ENCODE measurements at regions not wholly inside any gene's neighbourhood (a gene's known extent, or its start where the extent isn't known, plus 50 kb on each side); places are given as distances from the start of the nearest gene placed in this dataset.

DNA sequence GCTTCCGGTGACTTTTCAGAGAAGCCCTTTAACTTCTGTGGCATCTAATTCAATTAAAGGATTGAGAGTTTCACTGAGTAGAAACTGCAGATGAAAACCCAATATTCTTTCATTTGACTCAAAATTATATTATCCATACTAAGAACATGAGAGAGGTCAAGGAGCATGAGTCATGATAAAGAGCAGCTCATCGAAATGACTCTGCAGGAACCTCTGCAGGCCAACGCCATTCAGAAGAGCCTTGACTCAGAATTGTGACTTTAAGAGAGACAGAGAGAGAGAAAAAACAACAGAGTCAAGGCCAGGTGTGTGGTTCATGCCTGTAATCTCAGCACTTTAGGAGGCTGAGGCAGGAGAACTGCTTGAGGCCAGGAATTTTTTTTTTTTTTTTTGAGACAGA is 417.2 kb upstream of the XYLT1 start:
- 68 to 76% methylated on average over 3 of the region's 3 CpGs for WGBS, 2 donors (ENCODE audit: low coverage in 1 of 2)
- Histone ChIP-seq H3K4me1 (no peaks in the 10 kb centered on the region), H3K36me3 (no peaks in the 10 kb centered on the region), H3K27ac (no peak overlapping the region), H3K9me3 (no peaks in the 10 kb centered on the region), H3K27me3 (no peaks in the 10 kb centered on the region), H3K4me3 (no peak overlapping the region)
- TF ChIP-seq EP300 (IDR thresholded peaks at IDR 0.05; ENCODE audit: low read depth) = no peak
- TF ChIP-seq POLR2A (IDR thresholded peaks at IDR 0.05) = no peak
- DNase-seq = no peak
- in situ Hi-C loops (cut with MboI; ENCODE audit: low pct_ligation_motif_present in 1 of 4, low pct_unique_long_range_greater_than_20kb in 1 of 4, low sequenced_read_pairs in 3 of 4) = no loop called here
- intact Hi-C loops (cut with DNase I; ENCODE audit: low total_unique reads) = no loop called here

- H3K27me3 ChIP-seq = no peaks in the 10 kb centered on the region
- no peak for TF ChIP-seq POLR2AphosphoS5 (IDR thresholded peaks at IDR 0.05)
- TF ChIP-seq CTCF (IDR thresholded peaks at IDR 0.05) = no peak
- no peak for TF ChIP-seq POLR2A (IDR thresholded peaks at IDR 0.05)
- no peak for TF ChIP-seq EP300 (IDR thresholded peaks at IDR 0.05; ENCODE audit: low read depth)
- H3K36me3 ChIP-seq = no peaks in the 10 kb centered on the region
- no peaks in the 10 kb centered on the region for H3K4me1 ChIP-seq
- H3K4me3 ChIP-seq = no peak overlapping the region
- no peak for DNase-seq
- 64 to 75% methylated on average over 5 to 7 of the region's 7 CpGs for WGBS, 2 donors (ENCODE audit: low coverage in 1 of 2)
- H3K9me3 ChIP-seq = no peaks in the 10 kb centered on the region
- H3K27ac ChIP-seq = no peak overlapping the region
- in situ Hi-C loops (cut with MboI; ENCODE audit: low pct_ligation_motif_present in 1 of 4, low pct_unique_long_range_greater_than_20kb in 1 of 4, low sequenced_read_pairs in 3 of 4) (no loop called here), intact Hi-C loops (cut with DNase I; ENCODE audit: low total_unique reads) (no loop called here)
Observed at GRCh38 chr16:17885659-17886207, 415.0 kb upstream of the XYLT1 start.

DNA sequence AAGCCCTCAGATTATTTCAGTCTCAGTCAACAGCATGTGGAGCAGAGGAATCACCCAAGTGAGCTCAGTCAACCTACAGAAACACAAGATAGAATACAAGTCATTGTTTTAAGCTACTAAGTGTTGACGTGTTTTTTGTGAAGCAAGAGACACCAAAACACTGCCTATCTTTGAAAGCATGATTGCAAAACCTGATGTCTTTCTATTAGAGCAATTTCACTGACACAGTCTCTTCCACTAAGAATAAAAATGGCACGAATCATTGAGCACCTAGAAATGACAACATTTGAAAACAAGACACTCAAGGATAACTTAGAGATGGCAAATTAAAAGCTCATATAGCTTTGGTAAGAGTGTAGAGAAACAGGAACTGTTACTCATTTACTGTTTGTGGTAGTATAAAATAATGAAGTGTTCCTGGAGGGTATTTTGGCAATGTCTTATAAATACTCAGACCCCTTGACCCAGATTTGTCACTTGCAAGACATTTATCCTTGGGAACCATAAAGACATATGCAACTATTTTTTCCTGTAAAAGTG is 407.1 kb upstream of the XYLT1 start:
- H3K4me1 ChIP-seq = no peaks in the 10 kb centered on the region
- no peak for DNase-seq
- no peaks in the 10 kb centered on the region for H3K27me3 ChIP-seq
- no peak overlapping the region for H3K27ac ChIP-seq
- in situ Hi-C loops (cut with MboI; ENCODE audit: low pct_ligation_motif_present in 1 of 4, low pct_unique_long_range_greater_than_20kb in 1 of 4, low sequenced_read_pairs in 3 of 4) (no loop called here), intact Hi-C loops (cut with DNase I; ENCODE audit: low total_unique reads) (no loop called here)
- H3K4me3 ChIP-seq = no peak overlapping the region
- H3K36me3 ChIP-seq = no peaks in the 10 kb centered on the region
- no peaks in the 10 kb centered on the region for H3K9me3 ChIP-seq
- 68 to 71% methylated on average over 2 of the region's 2 CpGs for WGBS, 2 donors (ENCODE audit: low coverage in 1 of 2)
- TF ChIP-seq CTCF (IDR thresholded peaks at IDR 0.05) = no peak
- no peak for TF ChIP-seq POLR2A (IDR thresholded peaks at IDR 0.05)
- no peak for TF ChIP-seq EP300 (IDR thresholded peaks at IDR 0.05; ENCODE audit: low read depth)
- TF ChIP-seq POLR2AphosphoS5 (IDR thresholded peaks at IDR 0.05) = no peak

DNA sequence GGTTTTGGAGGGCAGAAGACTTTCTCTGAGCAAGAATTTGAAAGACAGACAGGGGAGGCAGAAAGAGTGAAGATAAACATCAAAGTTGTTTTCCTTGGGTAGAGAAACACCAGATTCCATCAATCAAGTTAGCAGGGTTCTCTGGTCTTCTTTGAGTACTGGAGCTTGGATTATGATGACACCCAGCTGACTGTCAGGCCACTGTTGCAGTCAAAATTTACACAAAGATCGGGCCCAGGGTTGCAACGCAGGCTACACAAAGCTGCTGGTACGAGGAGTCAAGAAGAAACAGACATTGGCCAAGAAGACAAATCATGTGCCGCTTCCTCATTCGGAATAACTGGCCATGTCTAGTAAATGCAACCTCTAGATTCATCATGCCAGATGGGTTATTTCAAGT is 396.2 kb upstream of the XYLT1 start:
- Histone ChIP-seq H3K27me3 (no peaks in the 10 kb centered on the region), H3K4me1 (no peaks in the 10 kb centered on the region), H3K9me3 (no peaks in the 10 kb centered on the region), H3K27ac (no peak overlapping the region), H3K4me3 (no peak overlapping the region), H3K36me3 (no peaks in the 10 kb centered on the region)
- TF ChIP-seq POLR2AphosphoS5 (IDR thresholded peaks at IDR 0.05) = no peak
- TF ChIP-seq EP300 (IDR thresholded peaks at IDR 0.05; ENCODE audit: low read depth) = no peak
- no peak for TF ChIP-seq CTCF (IDR thresholded peaks at IDR 0.05)
- TF ChIP-seq POLR2A (IDR thresholded peaks at IDR 0.05) = no peak
- in situ Hi-C loops (cut with MboI; ENCODE audit: low pct_ligation_motif_present in 1 of 4, low pct_unique_long_range_greater_than_20kb in 1 of 4, low sequenced_read_pairs in 3 of 4) (loop anchor here in 1 of 4 donors (25.0 kb wide), 1 partner anchor 105 kb away; no protein-coding TSS in a partner anchor), intact Hi-C loops (cut with DNase I; ENCODE audit: low total_unique reads) (no loop called here)
- WGBS, 2 donors (ENCODE audit: low coverage in 1 of 2) = 60 to 61% methylated on average over 3 to 5 of the region's 5 CpGs
- no peak for DNase-seq
